MV-4-11 (cell line): ENCODE measurements at regions not wholly inside any gene's neighbourhood (a gene's known extent, or its start where the extent isn't known, plus 50 kb on each side); places are given as distances from the start of the nearest gene placed in this dataset.

ENCODE experiments used
- DNase-seq: peaks from one replicate; lab custom pipeline; 2025; lab: John Stamatoyannopoulos, UW

DNA sequence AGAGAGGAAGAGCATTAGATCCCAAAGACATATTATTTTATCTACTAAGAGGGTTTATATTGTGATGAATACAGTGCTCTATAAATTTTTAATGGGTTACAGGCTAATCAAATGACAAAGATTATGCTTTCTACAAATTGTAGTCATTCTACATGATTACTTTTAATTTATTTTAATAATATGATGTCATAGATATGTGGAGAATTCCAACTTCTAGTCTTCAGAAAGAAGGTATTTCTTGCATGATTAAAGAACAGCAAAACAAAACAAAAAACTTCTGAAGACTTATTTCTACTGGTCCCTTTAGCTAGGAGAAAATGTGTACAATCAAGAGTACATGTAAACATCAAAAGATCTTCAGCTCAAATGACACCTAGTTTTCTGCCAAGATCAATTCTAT is 71.5 kb upstream of the FOXG1 start:
- no peak for DNase-seq

DNA sequence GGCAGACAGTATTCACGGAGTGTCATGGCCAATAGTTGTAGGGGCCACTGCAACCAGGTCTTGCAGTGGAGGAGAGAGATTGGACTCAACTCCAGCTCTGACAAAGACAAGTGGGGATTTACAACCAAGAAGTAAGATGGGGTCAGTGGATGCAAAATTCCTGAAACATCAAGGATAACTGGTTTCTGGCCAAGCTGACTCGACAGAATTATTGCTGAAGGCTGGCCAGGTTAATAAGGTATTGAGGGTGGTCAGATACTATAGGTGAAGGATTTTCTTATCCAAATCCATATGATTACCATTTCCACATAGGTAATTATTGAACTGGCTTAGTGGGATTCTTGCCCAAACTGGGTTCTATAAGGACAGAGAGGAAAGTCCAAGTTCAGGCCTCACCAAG is 64.9 kb upstream of the FOXG1 start:
- no peak for DNase-seq

DNA sequence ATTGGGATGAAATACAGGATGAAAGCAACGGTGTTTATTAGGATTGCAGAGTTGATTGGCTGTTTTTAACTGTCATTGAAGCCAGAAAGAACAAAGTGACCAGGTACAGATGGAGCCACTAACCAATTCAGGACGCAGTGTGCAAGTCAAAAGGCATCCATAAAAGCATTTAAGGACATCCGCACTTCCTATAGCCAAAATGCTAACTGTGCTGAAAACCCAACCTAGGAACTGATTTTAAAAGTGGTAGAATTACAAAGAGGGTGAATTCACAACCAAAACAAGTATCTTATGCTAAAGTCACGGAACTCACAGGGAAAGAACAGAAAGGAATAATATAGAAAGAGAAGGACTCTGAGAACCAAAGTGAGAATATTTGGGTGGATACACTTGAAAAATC is 63.1 kb upstream of the FOXG1 start:
- DNase-seq, result no peak

DNA sequence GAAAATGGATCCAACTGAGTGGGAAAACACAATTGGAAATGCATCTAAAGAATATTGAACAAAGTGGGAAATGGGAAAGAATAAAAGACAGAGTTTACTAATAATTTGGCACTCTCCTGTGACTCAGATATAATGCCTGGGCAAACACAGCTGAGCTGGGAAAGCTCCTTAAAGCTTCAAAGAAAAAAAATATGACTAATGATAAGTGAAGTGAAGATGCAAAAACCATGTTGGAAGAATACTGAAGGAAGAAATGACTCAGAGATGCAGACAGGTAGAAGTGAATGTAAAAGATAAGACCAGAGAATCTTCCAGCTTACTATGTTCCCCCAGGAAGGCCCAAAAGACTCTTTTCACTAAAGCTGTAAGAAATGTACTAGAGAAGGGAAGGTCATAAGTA is 62.4 kb upstream of the FOXG1 start:
- DNase-seq, result no peak

DNA sequence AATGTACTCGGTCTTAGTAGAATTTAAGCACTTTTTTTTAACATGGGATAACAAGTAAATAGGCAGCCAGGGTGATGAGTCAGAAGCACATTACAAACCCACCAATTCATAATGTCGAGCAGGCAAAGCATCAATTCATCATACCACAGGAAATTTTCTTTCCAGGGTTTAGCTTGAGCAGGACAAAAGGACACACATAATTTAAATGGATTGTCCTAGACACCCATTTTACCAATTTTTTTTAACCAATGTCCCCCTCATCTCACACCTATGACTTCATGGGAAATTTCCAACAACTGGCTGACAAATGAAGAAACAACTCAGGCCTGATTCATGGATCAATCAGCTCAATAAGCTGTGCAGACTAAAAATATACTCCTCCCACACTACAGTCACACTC is 58.8 kb upstream of the FOXG1 start:
- DNase-seq, result no peak

DNA sequence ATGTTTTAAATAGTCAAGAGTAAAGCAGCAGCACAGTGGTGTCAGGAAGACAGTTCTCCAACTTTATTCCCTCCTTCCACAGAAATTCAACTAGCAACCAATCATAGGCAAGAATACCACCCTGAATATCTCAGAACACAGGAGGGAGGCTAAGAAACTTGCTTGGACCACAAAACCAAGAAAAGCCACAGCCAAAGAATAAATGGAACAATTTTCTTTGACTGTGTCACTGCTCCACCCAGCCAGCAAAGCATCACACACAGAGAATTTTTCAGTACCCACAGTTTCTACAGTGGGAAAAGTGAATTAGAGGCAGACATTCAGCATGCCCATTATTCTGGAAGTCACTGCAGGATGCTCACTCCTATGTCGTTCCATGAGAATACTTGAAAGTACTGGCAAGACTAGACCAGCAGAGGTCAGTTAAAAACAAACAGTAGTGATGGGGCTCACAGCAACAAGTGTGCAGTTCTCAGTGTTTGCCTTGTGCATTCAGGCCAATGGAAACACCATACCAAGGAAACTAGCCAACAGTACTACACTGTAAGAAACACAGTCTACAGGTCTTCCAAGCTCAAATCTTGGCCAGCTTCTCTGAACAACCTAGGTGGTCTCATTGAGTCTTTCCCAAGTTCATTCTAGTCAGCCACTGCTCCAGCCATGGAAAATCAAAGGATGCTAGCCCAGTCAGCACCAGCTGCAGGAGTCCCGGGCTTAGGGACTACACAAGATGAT is 56.8 kb upstream of the FOXG1 start:
- DNase-seq, result no peak
